ENCODE measurements at regions not wholly inside any gene's neighbourhood (a gene's known extent, or its start where the extent isn't known, plus 50 kb on each side); places are given as distances from the start of the nearest gene placed in this dataset.

GRCh38 chr11:116595305-116595880, 177.4 kb downstream of the BUD13 start:
- H3K27me3 ChIP-seq (ENCODE audit: control insufficient read depth, insufficient read depth, low read length): peaks cover 14% of the 10 kb centered on the region

GRCh38 chr11:116590844-116591570, 181.8 kb downstream of the BUD13 start:
- POLR2A ChIA-PET: no interaction called here
- BruUV-seq (replicated peaks): no TSS peak
- in situ Hi-C loops (cut with HindIII; ENCODE audit: low pct_unique_long_range_greater_than_20kb, low sequenced_read_pairs): no loop called here
- DNase-seq (ENCODE audit: low read depth, low spot score) (no peak), ATAC-seq (no peak)
- no peak overlapping the region for H3K27ac ChIP-seq (ENCODE audit: low read length)
- peaks cover 13% of the 10 kb centered on the region for H3K27me3 ChIP-seq (ENCODE audit: control insufficient read depth, insufficient read depth, low read length)
- intact Hi-C loops (cut with micrococcal nuclease; ENCODE audit: unreplicated experiment): no loop called here
- H3K4me1 ChIP-seq (ENCODE audit: control insufficient read depth, insufficient read depth, low read length): no peaks in the 10 kb centered on the region
- CTCF ChIA-PET: no interaction called here
- H3K4me3 ChIP-seq (ENCODE audit: low read depth in 2 of 2, low read length in 2 of 2): no peak overlapping the region
- TF ChIP-seq SIN3A (IDR thresholded peaks at IDR 0.05; ENCODE audit: borderline replicate concordance, insufficient read depth, low read depth, low read length): no peak
- no peak for TF ChIP-seq TCF7L2 (IDR thresholded peaks at IDR 0.05; ENCODE audit: low read depth, low read length)
- TF ChIP-seq REST (IDR thresholded peaks at IDR 0.05; ENCODE audit: insufficient read depth in 1 of 2, low read depth in 2 of 2, low read length in 1 of 2): no peak
- TF ChIP-seq CTCF (IDR thresholded peaks at IDR 0.05): no peak
- TF ChIP-seq POLR2AphosphoS5 (IDR thresholded peaks at IDR 0.05; ENCODE audit: low read depth, low read length): no peak
- H3K9me3 ChIP-seq (ENCODE audit: control insufficient read depth, insufficient read depth, low read depth, low read length): no peaks in the 10 kb centered on the region
- no peaks in the 10 kb centered on the region for H3K36me3 ChIP-seq (ENCODE audit: control insufficient read depth, insufficient read depth, low read length)

More at GRCh38 chr11:116595305-116595880, 177.4 kb downstream of the BUD13 start:
- intact Hi-C loops (cut with micrococcal nuclease; ENCODE audit: unreplicated experiment) (no loop called here), in situ Hi-C loops (cut with HindIII; ENCODE audit: low pct_unique_long_range_greater_than_20kb, low sequenced_read_pairs) (no loop called here)
- no peak for DNase-seq (ENCODE audit: low read depth, low spot score)
- no peaks in the 10 kb centered on the region for H3K36me3 ChIP-seq (ENCODE audit: control insufficient read depth, insufficient read depth, low read length)
- no TSS peak for BruUV-seq (replicated peaks)
- H3K4me1 ChIP-seq (ENCODE audit: control insufficient read depth, insufficient read depth, low read length): no peaks in the 10 kb centered on the region
- CTCF ChIA-PET: no interaction called here
- no peaks in the 10 kb centered on the region for H3K9me3 ChIP-seq (ENCODE audit: control insufficient read depth, insufficient read depth, low read depth, low read length)
- H3K4me3 ChIP-seq (ENCODE audit: low read depth in 2 of 2, low read length in 2 of 2): no peak overlapping the region
- TF ChIP-seq REST (IDR thresholded peaks at IDR 0.05; ENCODE audit: insufficient read depth in 1 of 2, low read depth in 2 of 2, low read length in 1 of 2): no peak
- TF ChIP-seq POLR2AphosphoS5 (IDR thresholded peaks at IDR 0.05; ENCODE audit: low read depth, low read length): no peak
- TF ChIP-seq TCF7L2 (IDR thresholded peaks at IDR 0.05; ENCODE audit: low read depth, low read length): no peak
- no peak for TF ChIP-seq SIN3A (IDR thresholded peaks at IDR 0.05; ENCODE audit: borderline replicate concordance, insufficient read depth, low read depth, low read length)
- TF ChIP-seq CTCF (IDR thresholded peaks at IDR 0.05): no peak
- no peak for ATAC-seq
- H3K27ac ChIP-seq (ENCODE audit: low read length): no peak overlapping the region
- POLR2A ChIA-PET: no interaction called here
